ENCODE measurements at regions not wholly inside any gene's neighbourhood (a gene's known extent, or its start where the extent isn't known, plus 50 kb on each side); places are given as distances from the start of the nearest gene placed in this dataset.

- H3K27me3 ChIP-seq (ENCODE audit: control insufficient read depth, insufficient read depth, low read length), result no peaks in the 10 kb centered on the region
- H3K4me3 ChIP-seq (ENCODE audit: low read depth, low read length), result no peak overlapping the region
- no peak for DNase-seq (ENCODE audit: low read depth)
- H3K36me3 ChIP-seq (ENCODE audit: control insufficient read depth, insufficient read depth, low read length), result no peaks in the 10 kb centered on the region
- TF ChIP-seq, protein P1, sequence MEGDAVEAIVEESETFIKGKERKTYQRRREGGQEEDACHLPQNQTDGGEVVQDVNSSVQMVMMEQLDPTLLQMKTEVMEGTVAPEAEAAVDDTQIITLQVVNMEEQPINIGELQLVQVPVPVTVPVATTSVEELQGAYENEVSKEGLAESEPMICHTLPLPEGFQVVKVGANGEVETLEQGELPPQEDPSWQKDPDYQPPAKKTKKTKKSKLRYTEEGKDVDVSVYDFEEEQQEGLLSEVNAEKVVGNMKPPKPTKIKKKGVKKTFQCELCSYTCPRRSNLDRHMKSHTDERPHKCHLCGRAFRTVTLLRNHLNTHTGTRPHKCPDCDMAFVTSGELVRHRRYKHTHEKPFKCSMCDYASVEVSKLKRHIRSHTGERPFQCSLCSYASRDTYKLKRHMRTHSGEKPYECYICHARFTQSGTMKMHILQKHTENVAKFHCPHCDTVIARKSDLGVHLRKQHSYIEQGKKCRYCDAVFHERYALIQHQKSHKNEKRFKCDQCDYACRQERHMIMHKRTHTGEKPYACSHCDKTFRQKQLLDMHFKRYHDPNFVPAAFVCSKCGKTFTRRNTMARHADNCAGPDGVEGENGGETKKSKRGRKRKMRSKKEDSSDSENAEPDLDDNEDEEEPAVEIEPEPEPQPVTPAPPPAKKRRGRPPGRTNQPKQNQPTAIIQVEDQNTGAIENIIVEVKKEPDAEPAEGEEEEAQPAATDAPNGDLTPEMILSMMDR (IDR thresholded peaks at IDR 0.05; ENCODE audit: insufficient read depth, low read length, poor library complexity, severe bottlenecking), result no peak
These were observed 625.1 kb upstream of the MKI67 start for GRCh38 chr10:128751284-128751683.

DNA sequence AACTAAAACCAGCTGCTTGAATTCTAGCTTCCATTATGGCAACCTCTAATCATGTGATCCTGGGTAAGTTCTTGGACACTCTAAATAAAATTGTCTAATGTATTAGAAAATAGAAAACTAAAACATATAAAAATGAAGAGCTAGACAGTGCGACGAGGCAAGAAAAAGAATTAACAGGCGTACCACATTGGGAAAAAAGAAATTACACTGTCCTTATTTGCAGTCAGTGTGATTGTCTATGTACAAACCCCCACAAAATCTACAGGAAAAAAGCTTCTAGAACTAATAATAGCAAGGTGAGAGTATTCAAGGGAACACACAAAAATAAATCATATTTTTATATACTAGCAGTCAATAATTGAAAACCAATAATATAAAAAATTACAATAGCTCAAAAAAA is 625.6 kb upstream of the MKI67 start:
- Histone ChIP-seq H3K36me3 (ENCODE audit: control insufficient read depth, insufficient read depth, low read length) (no peaks in the 10 kb centered on the region), H3K4me3 (ENCODE audit: low read depth, low read length) (no peak overlapping the region), H3K27me3 (ENCODE audit: control insufficient read depth, insufficient read depth, low read length) (no peaks in the 10 kb centered on the region)
- TF ChIP-seq, protein P1 (IDR thresholded peaks at IDR 0.05; ENCODE audit: insufficient read depth, low read length, poor library complexity, severe bottlenecking), result no peak
- no peak for DNase-seq (ENCODE audit: low read depth)

GRCh38 chr10:128759174-128759573 is 633.0 kb upstream of the MKI67 start:
- Histone ChIP-seq H3K4me3 (ENCODE audit: low read depth, low read length) (no peak overlapping the region), H3K36me3 (ENCODE audit: control insufficient read depth, insufficient read depth, low read length) (no peaks in the 10 kb centered on the region), H3K27me3 (ENCODE audit: control insufficient read depth, insufficient read depth, low read length) (no peaks in the 10 kb centered on the region)
- TF ChIP-seq, protein P1 (IDR thresholded peaks at IDR 0.05; ENCODE audit: insufficient read depth, low read length, poor library complexity, severe bottlenecking), result no peak
- no peak for DNase-seq (ENCODE audit: low read depth)

DNA sequence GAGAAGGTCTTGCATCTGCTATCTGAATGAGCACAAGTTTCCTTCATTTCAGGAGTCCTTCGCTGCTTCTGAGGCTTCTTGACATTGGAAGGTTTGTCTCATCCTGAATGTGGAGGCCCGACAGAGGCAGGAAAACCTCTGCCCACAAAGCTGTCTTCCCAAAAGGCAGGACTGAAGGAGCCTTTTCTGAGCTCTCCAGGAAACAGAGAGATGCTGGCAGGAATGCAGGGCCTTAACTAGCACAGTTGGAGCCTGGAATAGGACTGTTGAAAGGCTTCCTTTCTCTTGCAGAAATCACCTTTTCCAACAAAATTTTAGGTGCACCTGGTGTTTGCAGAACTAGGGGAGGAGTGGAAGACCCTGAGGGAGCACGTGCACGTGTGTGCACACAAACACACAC is 637.4 kb upstream of the MKI67 start:
- TF ChIP-seq, protein P1 (IDR thresholded peaks at IDR 0.05; ENCODE audit: insufficient read depth, low read length, poor library complexity, severe bottlenecking), result no peak
- Histone ChIP-seq H3K4me3 (ENCODE audit: low read depth, low read length) (no peak overlapping the region), H3K36me3 (ENCODE audit: control insufficient read depth, insufficient read depth, low read length) (no peaks in the 10 kb centered on the region), H3K27me3 (ENCODE audit: control insufficient read depth, insufficient read depth, low read length) (no peaks in the 10 kb centered on the region)
- no peak for DNase-seq (ENCODE audit: low read depth)

- TF ChIP-seq, protein P1 (IDR thresholded peaks at IDR 0.05; ENCODE audit: insufficient read depth, low read length, poor library complexity, severe bottlenecking), result no peak
- H3K4me3 ChIP-seq (ENCODE audit: low read depth, low read length), result no peak overlapping the region
These were observed 638.0 kb upstream of the MKI67 start for GRCh38 chr10:128764190-128764589.

GRCh38 chr10:128766915-128767314 is 640.7 kb upstream of the MKI67 start:
- no peaks in the 10 kb centered on the region for H3K27me3 ChIP-seq (ENCODE audit: control insufficient read depth, insufficient read depth, low read length)
- H3K36me3 ChIP-seq (ENCODE audit: control insufficient read depth, insufficient read depth, low read length), result no peaks in the 10 kb centered on the region
- H3K4me3 ChIP-seq (ENCODE audit: low read depth, low read length), result no peak overlapping the region
- DNase-seq (ENCODE audit: low read depth), result no peak
- TF ChIP-seq, protein P1 (IDR thresholded peaks at IDR 0.05; ENCODE audit: insufficient read depth, low read length, poor library complexity, severe bottlenecking), result no peak

More at GRCh38 chr10:128764190-128764589, 638.0 kb upstream of the MKI67 start:
- no peak for DNase-seq (ENCODE audit: low read depth)
- Histone ChIP-seq H3K27me3 (ENCODE audit: control insufficient read depth, insufficient read depth, low read length) (no peaks in the 10 kb centered on the region), H3K36me3 (ENCODE audit: control insufficient read depth, insufficient read depth, low read length) (no peaks in the 10 kb centered on the region)

All from kidney epithelial cell (primary cell).